ENCODE measurements at regions not wholly inside any gene's neighbourhood (a gene's known extent, or its start where the extent isn't known, plus 50 kb on each side); places are given as distances from the start of the nearest gene placed in this dataset.
"Not testable (repeated sequence)": the region's sequence is repeated elsewhere in the genome, so short reads cannot be mapped to it uniquely, and the experiment has no call there.

GRCh38 chr10:32217216-32217615 is 129.7 kb downstream of the EPC1 start:
- H3K27ac ChIP-seq, result no peak overlapping the region
- DNase-seq (ENCODE audit: low read depth, low spot score), result no peak

- DNase-seq (ENCODE audit: low read depth, low spot score); H3K27ac ChIP-seq: not testable (repeated sequence)
These were observed 133.1 kb downstream of the EPC1 start for GRCh38 chr10:32213838-32214237.

- DNase-seq (ENCODE audit: low read depth, low spot score), result no peak
- no peak overlapping the region for H3K27ac ChIP-seq
These were observed 136.0 kb downstream of the EPC1 start for GRCh38 chr10:32211046-32211363.

- no peak overlapping the region for H3K27ac ChIP-seq
- no peak for DNase-seq (ENCODE audit: low read depth, low spot score)
These were observed 136.5 kb downstream of the EPC1 start for GRCh38 chr10:32210306-32211045.

- not testable (repeated sequence) for H3K27ac ChIP-seq; DNase-seq (ENCODE audit: low read depth, low spot score)
These were observed 139.0 kb downstream of the EPC1 start for GRCh38 chr10:32208005-32208404.

- no peak overlapping the region for H3K27ac ChIP-seq
- DNase-seq (ENCODE audit: low read depth, low spot score), result no peak
These were observed 139.4 kb downstream of the EPC1 start for GRCh38 chr10:32207544-32207943.

GRCh38 chr10:32205670-32206069 is 141.3 kb downstream of the EPC1 start:
- no peak for DNase-seq (ENCODE audit: low read depth, low spot score)
- H3K27ac ChIP-seq, result no peak overlapping the region

- H3K27ac ChIP-seq, result no peak overlapping the region
- no peak for DNase-seq (ENCODE audit: low read depth, low spot score)
These were observed 142.4 kb downstream of the EPC1 start for GRCh38 chr10:32204606-32205005.

- no peak for DNase-seq (ENCODE audit: low read depth, low spot score)
These were observed 143.6 kb upstream of the KIF5B start for GRCh38 chr10:32199714-32200394.

GRCh38 chr10:32197423-32197822 is 141.2 kb upstream of the KIF5B start:
- no peak for DNase-seq (ENCODE audit: low read depth, low spot score)
- no peak overlapping the region for H3K27ac ChIP-seq

More at GRCh38 chr10:32199714-32200394, 143.6 kb upstream of the KIF5B start:
- no peak overlapping the region for H3K27ac ChIP-seq

- no peak overlapping the region for H3K27ac ChIP-seq
- no peak for DNase-seq (ENCODE audit: low read depth, low spot score)
These were observed 134.8 kb upstream of the KIF5B start for GRCh38 chr10:32190890-32191491.

- DNase-seq (ENCODE audit: low read depth, low spot score), result no peak
These were observed 133.3 kb upstream of the KIF5B start for GRCh38 chr10:32189400-32190084.

GRCh38 chr10:32188601-32189000 is 132.4 kb upstream of the KIF5B start:
- not testable (repeated sequence) for H3K27ac ChIP-seq; DNase-seq (ENCODE audit: low read depth, low spot score)

More at GRCh38 chr10:32189400-32190084, 133.3 kb upstream of the KIF5B start:
- H3K27ac ChIP-seq, result no peak overlapping the region

GRCh38 chr10:32187686-32188085 is 131.5 kb upstream of the KIF5B start:
- DNase-seq (ENCODE audit: low read depth, low spot score), result no peak

GRCh38 chr10:32183652-32184051 is 127.4 kb upstream of the KIF5B start:
- not testable (repeated sequence) for DNase-seq (ENCODE audit: low read depth, low spot score); H3K27ac ChIP-seq

More at GRCh38 chr10:32187686-32188085, 131.5 kb upstream of the KIF5B start:
- no peak overlapping the region for H3K27ac ChIP-seq

- H3K27ac ChIP-seq, result no peak overlapping the region
- no peak for DNase-seq (ENCODE audit: low read depth, low spot score)
These were observed 126.3 kb upstream of the KIF5B start for GRCh38 chr10:32182476-32182875.

- H3K27ac ChIP-seq, result no peak overlapping the region
- DNase-seq (ENCODE audit: low read depth, low spot score), result no peak
These were observed 124.4 kb upstream of the KIF5B start for GRCh38 chr10:32180390-32181280.

GRCh38 chr10:32179836-32180235 is 123.6 kb upstream of the KIF5B start:
- H3K27ac ChIP-seq, result no peak overlapping the region
- DNase-seq (ENCODE audit: low read depth, low spot score), result no peak

- DNase-seq (ENCODE audit: low read depth, low spot score); H3K27ac ChIP-seq: not testable (repeated sequence)
These were observed 121.4 kb upstream of the KIF5B start for GRCh38 chr10:32177594-32177993.

GRCh38 chr10:32175629-32176028 is 119.4 kb upstream of the KIF5B start:
- DNase-seq (ENCODE audit: low read depth, low spot score), result no peak
- no peak overlapping the region for H3K27ac ChIP-seq

Data from epithelial cell of prostate (primary cell).